Breast epithelium (tissue), 4 donors: ENCODE measurements at regions not wholly inside any gene's neighbourhood (a gene's known extent, or its start where the extent isn't known, plus 50 kb on each side); places are given as distances from the start of the nearest gene placed in this dataset.

Experiments
- DNase-seq, 2 donors: peaks; one replicate each; pipeline ENCODE4 v3.0.0-alpha.2; 2019; ENCODE audit warnings: low spot score in 2 of 2
- H3K27ac ChIP-seq, 2 donors: fragments of 200-600 bp; sonication (generic) in 1 of 2; one replicate each; pipeline ENCODE4 v1.5.1; 2016 to 2019; ENCODE audit warnings: mild to moderate bottlenecking in 1 of 2
- H3K27me3 ChIP-seq, 2 donors: fragments of 200-600 bp; sonication (generic) in 1 of 2; one replicate each; pipeline versions ENCODE4 v1.5.1 to v1.6.0; 2017 to 2019; ENCODE audit warnings: control low read depth in 1 of 2, mild to moderate bottlenecking in 1 of 2
- H3K36me3 ChIP-seq: fragments of 200-600 bp; one replicate; pipeline ENCODE4 v1.5.1; 2019
- H3K4me1 ChIP-seq, 2 donors: fragments of 200-600 bp; sonication (generic); one replicate each; pipeline ENCODE4 v1.5.1; 2016 to 2019; ENCODE audit warnings: control low read depth in 1 of 2
- H3K4me3 ChIP-seq, 3 donors: fragments of 200-600 bp; sonication (generic); 1 replicate in 2 of 3; 2 replicates in 1 of 3; pipeline ENCODE4 v1.5.1; 2016 to 2019; ENCODE audit warnings: mild to moderate bottlenecking in 3 of 3, moderate library complexity in 2 of 3
- H3K9me3 ChIP-seq, 2 donors: fragments of 200-600 bp; sonication (generic) in 1 of 2; one replicate each; pipeline ENCODE4 v1.5.1; 2016 to 2019; ENCODE audit warnings: control low read depth in 1 of 2
- CTCF ChIP-seq, 3 donors: fragments of 450-650 bp; IDR thresholded peaks; one replicate each; pipeline ENCODE4 v1.5.1; 2016 to 2017; ENCODE audit warnings: antibody characterized with exemption in 3 of 3, mild to moderate bottlenecking in 3 of 3, moderate library complexity in 3 of 3
- POLR2A ChIP-seq: fragments of 450-650 bp; IDR thresholded peaks from one replicate; pipeline ENCODE4 v1.6.1; 2016; ENCODE audit warnings: antibody characterized with exemption, mild to moderate bottlenecking, moderate library complexity
- POLR2AphosphoS5 ChIP-seq, 3 donors: sonication (generic); formaldehyde crosslinking; IDR thresholded peaks; one replicate each; pipeline ENCODE4 v1.6.1; 2017; ENCODE audit warnings: antibody characterized with exemption in 3 of 3
- intact Hi-C: fragments of 100-400 bp; cut with DNase I; formaldehyde crosslinking; loops from one replicate; pipeline ENCODE4 v1.15.1; 2023; ENCODE audit warnings: low total_unique reads

GRCh38 chr2:6036211-6036610 is 344.0 kb downstream of the SOX11 start:
- no peak overlapping the region for H3K4me3 ChIP-seq
- no peaks in the 10 kb centered on the region for H3K36me3 ChIP-seq
- no peak for DNase-seq
- TF ChIP-seq CTCF (IDR thresholded peaks at IDR 0.05), result no peak
- no peak for TF ChIP-seq POLR2A
- no peak for TF ChIP-seq POLR2AphosphoS5 (IDR thresholded peaks at IDR 0.05)
- H3K4me1 ChIP-seq, result no peaks in the 10 kb centered on the region
- no peaks in the 10 kb centered on the region for H3K27me3 ChIP-seq
- no peak overlapping the region for H3K27ac ChIP-seq
- intact Hi-C loops, result no loop called here
- H3K9me3 ChIP-seq, result no peaks in the 10 kb centered on the region

GRCh38 chr2:6043238-6043637 is 351.1 kb downstream of the SOX11 start:
- DNase-seq, result no peak
- no peak overlapping the region for H3K4me3 ChIP-seq
- H3K9me3 ChIP-seq, result no peaks in the 10 kb centered on the region
- intact Hi-C loops, result no loop called here
- no peak overlapping the region for H3K27ac ChIP-seq
- no peaks in the 10 kb centered on the region for H3K27me3 ChIP-seq
- no peaks in the 10 kb centered on the region for H3K4me1 ChIP-seq
- no peak for TF ChIP-seq POLR2AphosphoS5 (IDR thresholded peaks at IDR 0.05)
- no peak for TF ChIP-seq POLR2A
- no peak for TF ChIP-seq CTCF (IDR thresholded peaks at IDR 0.05)
- H3K36me3 ChIP-seq, result no peaks in the 10 kb centered on the region

- Histone ChIP-seq H3K36me3 (no peaks in the 10 kb centered on the region), H3K4me1 (no peaks in the 10 kb centered on the region)
Observed at GRCh38 chr2:6052649-6053048, 360.5 kb downstream of the SOX11 start.

GRCh38 chr2:6053743-6054142 is 361.6 kb downstream of the SOX11 start:
- Histone ChIP-seq H3K27me3 (no peaks in the 10 kb centered on the region), H3K4me1 (no peaks in the 10 kb centered on the region), H3K27ac (no peak overlapping the region), H3K36me3 (no peaks in the 10 kb centered on the region), H3K4me3 (no peak overlapping the region), H3K9me3 (peaks cover 0 to 11% of the 10 kb centered on the region in 2 donors)
- no peak for DNase-seq
- no peak for TF ChIP-seq POLR2AphosphoS5 (IDR thresholded peaks at IDR 0.05)
- TF ChIP-seq POLR2A, result no peak
- TF ChIP-seq CTCF (IDR thresholded peaks at IDR 0.05), result no peak
- intact Hi-C loops, result no loop called here

More at GRCh38 chr2:6052649-6053048, 360.5 kb downstream of the SOX11 start:
- H3K27ac ChIP-seq, result no peak overlapping the region
- H3K27me3 ChIP-seq, result no peaks in the 10 kb centered on the region
- TF ChIP-seq CTCF (IDR thresholded peaks at IDR 0.05), result no peak
- TF ChIP-seq POLR2AphosphoS5 (IDR thresholded peaks at IDR 0.05), result no peak
- no peak for TF ChIP-seq POLR2A
- no peak overlapping the region for H3K4me3 ChIP-seq
- H3K9me3 ChIP-seq, result peaks cover 0 to 11% of the 10 kb centered on the region in 2 donors
- no peak for DNase-seq
- intact Hi-C loops, result no loop called here

- TF ChIP-seq CTCF (IDR thresholded peaks at IDR 0.05), result no peak
- no peak for TF ChIP-seq POLR2AphosphoS5 (IDR thresholded peaks at IDR 0.05)
- TF ChIP-seq POLR2A, result no peak
- DNase-seq, result no peak
- Histone ChIP-seq H3K4me3 (no peak overlapping the region), H3K4me1 (no peaks in the 10 kb centered on the region), H3K27ac (no peak overlapping the region), H3K27me3 (no peaks in the 10 kb centered on the region), H3K9me3 (peaks cover 0 to 7% of the 10 kb centered on the region in 2 donors), H3K36me3 (no peaks in the 10 kb centered on the region)
- intact Hi-C loops, result no loop called here
Observed at GRCh38 chr2:6054161-6054671, 362.0 kb downstream of the SOX11 start.
